K562 (cell line): ENCODE measurements at regions not wholly inside any gene's neighbourhood (a gene's known extent, or its start where the extent isn't known, plus 50 kb on each side); places are given as distances from the start of the nearest gene placed in this dataset.

Source experiments
- BCLAF1 ChIP-seq, 2 experiments: fragments of 450-650 bp in 1 of 2; IDR thresholded peaks; 2 replicates each; pipeline ENCODE4 v1.6.1; 2011 to 2017; ENCODE audit warnings: low read depth in 2 of 2, antibody characterized with exemption in 1 of 2, borderline replicate concordance in 1 of 2, low read length in 1 of 2, mild to moderate bottlenecking in 1 of 2, mixed read lengths in 1 of 2; ENCODE audit not compliant: control insufficient read depth in 1 of 2
- CCAR2 ChIP-seq: fragments of 200-400 bp; formaldehyde crosslinking; IDR thresholded peaks from 2 replicates; pipeline ENCODE4 v1.6.1; 2017; ENCODE audit warnings: mild to moderate bottlenecking, low read depth, low read length
- CHAMP1 ChIP-seq: fragments of 450-650 bp; IDR thresholded peaks from 2 replicates; pipeline ENCODE4 v1.6.1; 2016; ENCODE audit warnings: mild to moderate bottlenecking
- HDAC1 ChIP-seq, 2 experiments: fragments of 450-650 bp; IDR thresholded peaks; 2 replicates each; pipeline ENCODE4 v1.6.1; 2016 to 2017; ENCODE audit warnings: inconsistent platforms in 1 of 2, mild to moderate bottlenecking in 1 of 2, moderate library complexity in 1 of 2
- PCBP1 ChIP-seq: fragments of 200-400 bp; formaldehyde crosslinking; IDR thresholded peaks from 2 replicates; pipeline ENCODE4 v1.6.1; 2018; ENCODE audit warnings: mild to moderate bottlenecking, low read depth, low read length; ENCODE audit not compliant: poor library complexity, severe bottlenecking
- ZFP1 ChIP-seq: fragments of 450-650 bp; formaldehyde crosslinking; IDR thresholded peaks from 2 replicates; pipeline ENCODE4 v1.4.0; 2020; ENCODE audit warnings: mild to moderate bottlenecking, mixed read lengths
- ZKSCAN3 ChIP-seq: fragments of 250-450 bp; sonication (Bioruptor Pico); IDR thresholded peaks from 2 replicates; pipeline ENCODE4 v1.4.0; 2020
- TF ChIP-seq, protein P1 (sequence below): IDR thresholded peaks from 2 replicates; pipeline ENCODE4 v1.6.1; 2011; ENCODE audit not compliant: insufficient read length; ENCODE audit errors: extremely low read depth

GRCh38 chr13:50341526-50341925, 326.3 kb downstream of the KCNRG start (continued):
- TF ChIP-seq CHAMP1 (no peak), BCLAF1 (IDR thresholded peaks at IDR 0.05; ENCODE audit: borderline replicate concordance in 1 of 2, control insufficient read depth in 1 of 2, low read depth in 2 of 2, low read length in 1 of 2) (no peak), ZFP1 (CRISPR knock-in tag) (no peak), ZKSCAN3 (CRISPR knock-in tag) (no peak), PCBP1 (no peak), CCAR2 (no peak), HDAC1 (IDR thresholded peaks at IDR 0.05) (no peak)
- TF ChIP-seq, protein P1, sequence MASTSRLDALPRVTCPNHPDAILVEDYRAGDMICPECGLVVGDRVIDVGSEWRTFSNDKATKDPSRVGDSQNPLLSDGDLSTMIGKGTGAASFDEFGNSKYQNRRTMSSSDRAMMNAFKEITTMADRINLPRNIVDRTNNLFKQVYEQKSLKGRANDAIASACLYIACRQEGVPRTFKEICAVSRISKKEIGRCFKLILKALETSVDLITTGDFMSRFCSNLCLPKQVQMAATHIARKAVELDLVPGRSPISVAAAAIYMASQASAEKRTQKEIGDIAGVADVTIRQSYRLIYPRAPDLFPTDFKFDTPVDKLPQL, result no peak
